SK-N-SH treated with all-trans-retinoic acid at 6 μM for 48 hours (cell line): ENCODE measurements at regions not wholly inside any gene's neighbourhood (a gene's known extent, or its start where the extent isn't known, plus 50 kb on each side); places are given as distances from the start of the nearest gene placed in this dataset.

ENCODE experiments used
- ARNTL ChIP-seq: fragments of 450-650 bp; formaldehyde crosslinking; IDR thresholded peaks from 2 replicates; pipeline ENCODE4 v1.5.0; 2020; ENCODE audit warnings: low read depth, mild to moderate bottlenecking, moderate library complexity, borderline replicate concordance
- CREB5 ChIP-seq: fragments of 250-450 bp; sonication (Bioruptor Pico); IDR thresholded peaks from 2 replicates; pipeline ENCODE4 v1.5.1; 2020; ENCODE audit warnings: low read depth, mild to moderate bottlenecking, moderate library complexity
- CSDC2 ChIP-seq: fragments of 250-450 bp; sonication (Bioruptor Pico); IDR thresholded peaks from 2 replicates; pipeline ENCODE4 v1.5.0; 2020; ENCODE audit warnings: mild to moderate bottlenecking, moderate library complexity
- CSRNP3 ChIP-seq: fragments of 250-450 bp; sonication (Bioruptor Pico); IDR thresholded peaks from 2 replicates; pipeline ENCODE4 v1.5.1; 2021; ENCODE audit warnings: mild to moderate bottlenecking, moderate library complexity
- ESRRG ChIP-seq: fragments of 250-450 bp; sonication (Bioruptor Pico); IDR thresholded peaks from 2 replicates; pipeline ENCODE4 v1.6.1; 2021; ENCODE audit warnings: mild to moderate bottlenecking
- GLIS3 ChIP-seq: fragments of 250-450 bp; sonication (Bioruptor Pico); IDR thresholded peaks from 2 replicates; pipeline ENCODE4 v1.5.0; 2020; ENCODE audit warnings: mild to moderate bottlenecking, moderate library complexity
- PATZ1 ChIP-seq: fragments of 250-450 bp; sonication (Bioruptor Pico); IDR thresholded peaks from 2 replicates; pipeline ENCODE4 v1.8.0; 2020; ENCODE audit warnings: mild to moderate bottlenecking, moderate library complexity, borderline replicate concordance
- POU6F1 ChIP-seq: fragments of 250-450 bp; sonication (Bioruptor Pico); IDR thresholded peaks from 2 replicates; pipeline ENCODE4 v1.8.0; 2021; ENCODE audit warnings: low read depth, mild to moderate bottlenecking, moderate library complexity, borderline replicate concordance
- RARB ChIP-seq: fragments of 250-450 bp; sonication (Bioruptor Pico); IDR thresholded peaks from 2 replicates; pipeline ENCODE4 v1.8.0; 2021; ENCODE audit warnings: mild to moderate bottlenecking, moderate library complexity
- TCF4 ChIP-seq: fragments of 250-450 bp; sonication (Bioruptor Pico); IDR thresholded peaks from 2 replicates; pipeline ENCODE4 v1.8.0; 2021; ENCODE audit warnings: mild to moderate bottlenecking, moderate library complexity, borderline replicate concordance
- ZFP30 ChIP-seq: fragments of 450-650 bp; formaldehyde crosslinking; IDR thresholded peaks from 2 replicates; pipeline ENCODE4 v1.5.0; 2022; ENCODE audit warnings: mild to moderate bottlenecking, moderate library complexity
- ZNF70 ChIP-seq: fragments of 450-650 bp; formaldehyde crosslinking; IDR thresholded peaks from 2 replicates; pipeline ENCODE4 v1.5.0; 2020; ENCODE audit warnings: mild to moderate bottlenecking, moderate library complexity
- ZNF8 ChIP-seq: fragments of 450-650 bp; formaldehyde crosslinking; IDR thresholded peaks from 2 replicates; pipeline ENCODE4 v1.5.0; 2020; ENCODE audit warnings: mild to moderate bottlenecking, moderate library complexity

GRCh38 chr5:66427139-66427442 lies 169.1 kb upstream of the MAST4 start:
- no peak for TF ChIP-seq CSDC2 (CRISPR knock-in tag)
- no peak for TF ChIP-seq ZNF70
- no peak for TF ChIP-seq CSRNP3
- TF ChIP-seq ARNTL (CRISPR knock-in tag), result no peak
- TF ChIP-seq GLIS3 (CRISPR knock-in tag), result no peak
- no peak for TF ChIP-seq TCF4
- no peak for TF ChIP-seq ZFP30 (CRISPR knock-in tag)
- no peak for TF ChIP-seq POU6F1
- no peak for TF ChIP-seq PATZ1 (CRISPR knock-in tag)
- no peak for TF ChIP-seq CREB5 (CRISPR knock-in tag)
- no peak for TF ChIP-seq RARB (CRISPR knock-in tag)
- no peak for TF ChIP-seq ZNF8 (CRISPR knock-in tag)
- no peak for TF ChIP-seq ESRRG (CRISPR knock-in tag)
